OCI-LY3 (cell line): ENCODE measurements at regions not wholly inside any gene's neighbourhood (a gene's known extent, or its start where the extent isn't known, plus 50 kb on each side); places are given as distances from the start of the nearest gene placed in this dataset.

Experiments
- CTCF ChIP-seq: fragments of 200-600, 300-600 bp; sonication (generic); IDR thresholded peaks from 2 replicates; pipeline ENCODE4 v1.5.1; 2014; ENCODE audit warnings: antibody characterized with exemption, low read length, low read depth
- EZH2phosphoT487 ChIP-seq: fragments of 200-600 bp; shearing (Covaris generic); IDR thresholded peaks from 2 replicates; pipeline ENCODE4 v1.6.1; 2018; ENCODE audit warnings: antibody characterized with exemption, mixed run types, low read depth

GRCh38 chr6:169096388-169096787, 157.3 kb downstream of the THBS2 start:
- TF ChIP-seq CTCF (no peak), EZH2phosphoT487 (no peak)
